Skin epidermis (tissue), 12 donors: ENCODE measurements at regions not wholly inside any gene's neighbourhood (a gene's known extent, or its start where the extent isn't known, plus 50 kb on each side); places are given as distances from the start of the nearest gene placed in this dataset.
"Not testable (repeated sequence)": the region's sequence is repeated elsewhere in the genome, so short reads cannot be mapped to it uniquely, and the experiment has no call there.

Experiments
- H3K27ac ChIP-seq, 21 experiments: fragments of 200-600 bp; sonication (generic) in 11 of 21; one replicate each; pipeline ENCODE4 v1.5.0; 2020; ENCODE audit warnings: mild to moderate bottlenecking in 3 of 21, inconsistent platforms in 2 of 21, moderate library complexity in 2 of 21
- H3K4me3 ChIP-seq, 7 experiments: fragments of 200-600 bp; sonication (generic) in 2 of 7; one replicate each; pipeline ENCODE4 v1.5.0; 2020; ENCODE audit warnings: inconsistent platforms in 2 of 7, mild to moderate bottlenecking in 2 of 7, moderate library complexity in 1 of 7

- not testable (repeated sequence) for H3K27ac ChIP-seq, H3K4me3 ChIP-seq
Observed at GRCh38 chr18:40245612-40246011, 1709.4 kb upstream of the PIK3C3 start.

GRCh38 chr18:40243607-40244006, 1711.4 kb upstream of the PIK3C3 start:
- no peak overlapping the region for H3K4me3 ChIP-seq
- H3K27ac ChIP-seq: no peak overlapping the region

GRCh38 chr18:40235836-40236235, 1719.2 kb upstream of the PIK3C3 start:
- Histone ChIP-seq H3K27ac (no peak overlapping the region), H3K4me3 (no peak overlapping the region)

GRCh38 chr18:40235323-40235722, 1719.7 kb upstream of the PIK3C3 start:
- Histone ChIP-seq H3K4me3 (no peak overlapping the region), H3K27ac (no peak overlapping the region)

GRCh38 chr18:40233931-40234616, 1721.0 kb upstream of the PIK3C3 start:
- no peak overlapping the region for H3K27ac ChIP-seq
- no peak overlapping the region for H3K4me3 ChIP-seq

- Histone ChIP-seq H3K4me3 (no peak overlapping the region), H3K27ac (no peak overlapping the region)
Observed at GRCh38 chr18:40222776-40223175, 1732.3 kb upstream of the PIK3C3 start.

GRCh38 chr18:40216856-40217255, 1738.2 kb upstream of the PIK3C3 start:
- Histone ChIP-seq H3K4me3 (no peak overlapping the region), H3K27ac (no peak overlapping the region)

GRCh38 chr18:40215979-40216378, 1739.1 kb upstream of the PIK3C3 start:
- no peak overlapping the region for H3K27ac ChIP-seq
- no peak overlapping the region for H3K4me3 ChIP-seq

GRCh38 chr18:40210696-40211095, 1744.3 kb upstream of the PIK3C3 start:
- no peak overlapping the region for H3K4me3 ChIP-seq
- no peak overlapping the region for H3K27ac ChIP-seq

- H3K4me3 ChIP-seq: no peak overlapping the region
- H3K27ac ChIP-seq: no peak overlapping the region
Observed at GRCh38 chr18:40208958-40209357, 1746.1 kb upstream of the PIK3C3 start.

- no peak overlapping the region for H3K27ac ChIP-seq
Observed at GRCh38 chr18:40197711-40198110, 1757.3 kb upstream of the PIK3C3 start.

GRCh38 chr18:40186677-40187076, 1768.4 kb upstream of the PIK3C3 start:
- no peak overlapping the region for H3K4me3 ChIP-seq

More at GRCh38 chr18:40197711-40198110, 1757.3 kb upstream of the PIK3C3 start:
- no peak overlapping the region for H3K4me3 ChIP-seq

GRCh38 chr18:40179729-40180461, 1775.1 kb upstream of the PIK3C3 start:
- H3K4me3 ChIP-seq: no peak overlapping the region
- H3K27ac ChIP-seq: no peak overlapping the region

More at GRCh38 chr18:40186677-40187076, 1768.4 kb upstream of the PIK3C3 start:
- no peak overlapping the region for H3K27ac ChIP-seq

GRCh38 chr18:40168026-40168425, 1787.0 kb upstream of the PIK3C3 start:
- Histone ChIP-seq H3K4me3 (no peak overlapping the region), H3K27ac (no peak overlapping the region)

- no peak overlapping the region for H3K4me3 ChIP-seq
- H3K27ac ChIP-seq: no peak overlapping the region
Observed at GRCh38 chr18:40163254-40163653, 1791.8 kb upstream of the PIK3C3 start.

- no peak overlapping the region for H3K4me3 ChIP-seq
- no peak overlapping the region for H3K27ac ChIP-seq
Observed at GRCh38 chr18:40160361-40160760, 1794.7 kb upstream of the PIK3C3 start.

- Histone ChIP-seq H3K4me3 (no peak overlapping the region), H3K27ac (no peak overlapping the region)
Observed at GRCh38 chr18:40159141-40160017, 1795.7 kb upstream of the PIK3C3 start.

GRCh38 chr18:40157120-40157519, 1797.9 kb upstream of the PIK3C3 start:
- H3K27ac ChIP-seq: no peak overlapping the region
- no peak overlapping the region for H3K4me3 ChIP-seq

GRCh38 chr18:40152859-40153258, 1802.2 kb upstream of the PIK3C3 start:
- Histone ChIP-seq H3K4me3 (no peak overlapping the region), H3K27ac (no peak overlapping the region)

GRCh38 chr18:40148960-40149359, 1806.1 kb upstream of the PIK3C3 start:
- Histone ChIP-seq H3K4me3 (no peak overlapping the region), H3K27ac (no peak overlapping the region)
